ENCODE measurements at regions not wholly inside any gene's neighbourhood (a gene's known extent, or its start where the extent isn't known, plus 50 kb on each side); places are given as distances from the start of the nearest gene placed in this dataset.

- H3K27ac ChIP-seq (replicated peaks in 1 of 4) = no peak overlapping the region
- H3K36me3 ChIP-seq = no peaks in the 10 kb centered on the region
- intact Hi-C loops (cut with DNase I) = no loop called here
- DNase-seq (ENCODE audit: extremely low spot score) = no peak
- no peaks in the 10 kb centered on the region for H3K4me1 ChIP-seq
- no peak for TF ChIP-seq POLR2A (IDR thresholded peaks at IDR 0.05; ENCODE audit: low read depth)
- no peak for TF ChIP-seq POLR2AphosphoS5 (IDR thresholded peaks at IDR 0.05)
- no peak for TF ChIP-seq CTCF (IDR thresholded peaks at IDR 0.05)
- TF ChIP-seq EP300 (IDR thresholded peaks at IDR 0.05) = no peak
- H3K9me3 ChIP-seq = no peaks in the 10 kb centered on the region
- no peak overlapping the region for H3K4me3 ChIP-seq
- H3K27me3 ChIP-seq = no peaks in the 10 kb centered on the region
These were observed 1308.9 kb downstream of the OLFM4 start for GRCh38 chr13:54337540-54337939.

GRCh38 chr13:54347531-54347930, 1318.9 kb downstream of the OLFM4 start:
- DNase-seq (ENCODE audit: extremely low spot score) = no peak
- intact Hi-C loops (cut with DNase I) = no loop called here
- WGBS = 49% methylated on average over 2 of the region's 2 CpGs

GRCh38 chr13:54356209-54356608, 1327.6 kb downstream of the OLFM4 start:
- H3K4me1 ChIP-seq = no peaks in the 10 kb centered on the region
- no peak overlapping the region for H3K4me3 ChIP-seq
- DNase-seq (ENCODE audit: extremely low spot score) = no peak
- no peak overlapping the region for H3K27ac ChIP-seq (replicated peaks in 1 of 4)
- no peak for TF ChIP-seq POLR2AphosphoS5 (IDR thresholded peaks at IDR 0.05)
- no peak for TF ChIP-seq EP300 (IDR thresholded peaks at IDR 0.05)
- no peak for TF ChIP-seq POLR2A (IDR thresholded peaks at IDR 0.05; ENCODE audit: low read depth)
- no peak for TF ChIP-seq CTCF (IDR thresholded peaks at IDR 0.05)
- intact Hi-C loops (cut with DNase I) = no loop called here
- no peaks in the 10 kb centered on the region for H3K36me3 ChIP-seq
- no peaks in the 10 kb centered on the region for H3K9me3 ChIP-seq
- no peaks in the 10 kb centered on the region for H3K27me3 ChIP-seq

More at GRCh38 chr13:54347531-54347930, 1318.9 kb downstream of the OLFM4 start:
- H3K4me1 ChIP-seq = no peaks in the 10 kb centered on the region
- H3K36me3 ChIP-seq = no peaks in the 10 kb centered on the region
- H3K27me3 ChIP-seq = no peaks in the 10 kb centered on the region
- H3K9me3 ChIP-seq = no peaks in the 10 kb centered on the region
- H3K27ac ChIP-seq (replicated peaks in 1 of 4) = no peak overlapping the region
- no peak overlapping the region for H3K4me3 ChIP-seq
- TF ChIP-seq CTCF (IDR thresholded peaks at IDR 0.05) = no peak
- TF ChIP-seq POLR2AphosphoS5 (IDR thresholded peaks at IDR 0.05) = no peak
- no peak for TF ChIP-seq POLR2A (IDR thresholded peaks at IDR 0.05; ENCODE audit: low read depth)
- no peak for TF ChIP-seq EP300 (IDR thresholded peaks at IDR 0.05)

GRCh38 chr13:54356849-54357248, 1328.2 kb downstream of the OLFM4 start:
- H3K27me3 ChIP-seq = no peaks in the 10 kb centered on the region
- 81% methylated on average over 1 of the region's 1 CpG for WGBS
- intact Hi-C loops (cut with DNase I) = no loop called here
- DNase-seq (ENCODE audit: extremely low spot score) = no peak
- no peaks in the 10 kb centered on the region for H3K36me3 ChIP-seq
- no peak overlapping the region for H3K27ac ChIP-seq (replicated peaks in 1 of 4)
- TF ChIP-seq CTCF (IDR thresholded peaks at IDR 0.05) = no peak
- TF ChIP-seq EP300 (IDR thresholded peaks at IDR 0.05) = no peak
- TF ChIP-seq POLR2A (IDR thresholded peaks at IDR 0.05; ENCODE audit: low read depth) = no peak
- TF ChIP-seq POLR2AphosphoS5 (IDR thresholded peaks at IDR 0.05) = no peak
- H3K4me1 ChIP-seq = no peaks in the 10 kb centered on the region
- H3K9me3 ChIP-seq = no peaks in the 10 kb centered on the region
- H3K4me3 ChIP-seq = no peak overlapping the region

GRCh38 chr13:54357284-54357933, 1328.8 kb downstream of the OLFM4 start:
- Histone ChIP-seq H3K4me1 (no peaks in the 10 kb centered on the region), H3K27me3 (no peaks in the 10 kb centered on the region), H3K4me3 (no peak overlapping the region), H3K27ac (replicated peaks in 1 of 4) (no peak overlapping the region), H3K9me3 (no peaks in the 10 kb centered on the region), H3K36me3 (no peaks in the 10 kb centered on the region)
- WGBS = 55% methylated on average over 5 of the region's 5 CpGs
- no peak for DNase-seq (ENCODE audit: extremely low spot score)
- intact Hi-C loops (cut with DNase I) = no loop called here
- TF ChIP-seq CTCF (IDR thresholded peaks at IDR 0.05) (no peak), POLR2AphosphoS5 (IDR thresholded peaks at IDR 0.05) (no peak), EP300 (IDR thresholded peaks at IDR 0.05) (no peak), POLR2A (IDR thresholded peaks at IDR 0.05; ENCODE audit: low read depth) (no peak)

Measured in esophagus muscularis mucosa (tissue), 4 donors.